NCI-H748 (cell line): ENCODE measurements at regions not wholly inside any gene's neighbourhood (a gene's known extent, or its start where the extent isn't known, plus 50 kb on each side); places are given as distances from the start of the nearest gene placed in this dataset.

Experiments
- DNase-seq: peaks from one replicate; lab custom pipeline; 2025; ENCODE audit not compliant: unreplicated experiment; lab: John Stamatoyannopoulos, UW

DNA sequence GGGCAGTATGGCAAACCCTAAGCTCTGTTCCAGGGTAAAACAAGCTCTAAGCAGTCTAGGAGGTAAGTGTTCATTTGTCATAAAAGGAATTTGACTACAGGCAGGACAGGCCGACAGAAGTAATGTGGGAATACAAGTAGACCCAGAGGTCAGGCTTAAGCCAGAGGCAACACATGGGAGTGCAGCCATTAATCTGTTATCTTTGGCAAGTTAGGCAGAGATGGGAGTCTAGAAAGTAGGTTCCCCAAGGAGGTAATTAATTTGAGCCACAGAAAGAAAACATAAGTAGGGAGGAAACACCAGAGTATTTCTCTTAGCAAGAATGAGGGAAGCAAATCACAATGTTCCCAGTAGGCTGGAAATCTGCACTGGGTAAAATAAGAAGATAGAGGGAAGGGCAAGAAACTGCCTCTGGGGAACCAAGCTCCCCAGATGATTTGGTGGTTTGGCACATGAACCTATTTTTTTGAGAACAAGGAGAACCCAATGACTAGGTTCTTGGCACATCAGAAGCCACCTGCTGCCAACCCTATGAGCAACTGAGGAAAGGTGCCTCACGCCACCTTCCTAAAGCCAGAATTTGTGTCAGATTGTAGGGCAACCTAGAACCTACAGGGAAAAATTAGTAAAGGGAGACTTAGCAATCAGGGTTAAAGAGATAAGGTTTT is 636.4 kb upstream of the PLXNA2 start:
- DNase-seq, result no peak

DNA sequence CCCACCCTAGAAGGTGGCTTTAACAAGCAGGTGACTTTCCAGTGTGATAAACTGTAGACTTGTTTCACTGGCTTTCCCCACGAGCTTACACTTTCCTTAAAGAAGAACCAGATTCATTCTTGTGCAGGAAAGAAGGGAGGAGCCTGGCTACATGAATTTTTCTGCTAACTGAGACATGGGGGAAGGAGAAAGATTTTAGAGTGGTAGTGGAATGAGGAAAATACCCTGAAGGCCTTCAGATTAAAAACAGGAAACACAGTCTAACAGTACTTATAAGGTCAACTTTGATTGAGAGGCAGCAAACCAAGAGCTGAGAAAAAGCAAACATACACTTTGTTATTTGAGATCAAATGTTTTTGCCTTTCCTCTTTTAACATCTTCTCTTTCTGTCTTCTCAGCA is 640.9 kb upstream of the PLXNA2 start:
- DNase-seq, result no peak

DNA sequence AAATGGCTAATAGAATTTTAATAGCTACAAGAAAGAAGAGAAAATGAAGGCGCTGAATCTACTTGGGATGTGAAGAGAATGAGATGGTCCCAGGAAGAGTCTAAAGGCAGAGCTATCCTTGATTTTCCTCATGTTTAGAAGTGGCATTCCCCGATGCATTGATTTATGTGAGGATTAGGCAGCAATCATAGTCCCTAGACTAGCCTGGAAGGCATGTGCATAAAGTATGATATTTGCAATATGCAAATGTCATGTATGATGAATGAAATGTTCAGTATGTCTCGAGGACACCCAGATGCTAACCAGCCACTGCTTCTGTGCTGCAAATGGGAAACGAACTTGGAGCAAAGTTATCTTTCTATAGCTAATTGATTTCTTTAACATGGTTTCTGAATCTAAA is 641.5 kb upstream of the PLXNA2 start:
- DNase-seq, result no peak

DNA sequence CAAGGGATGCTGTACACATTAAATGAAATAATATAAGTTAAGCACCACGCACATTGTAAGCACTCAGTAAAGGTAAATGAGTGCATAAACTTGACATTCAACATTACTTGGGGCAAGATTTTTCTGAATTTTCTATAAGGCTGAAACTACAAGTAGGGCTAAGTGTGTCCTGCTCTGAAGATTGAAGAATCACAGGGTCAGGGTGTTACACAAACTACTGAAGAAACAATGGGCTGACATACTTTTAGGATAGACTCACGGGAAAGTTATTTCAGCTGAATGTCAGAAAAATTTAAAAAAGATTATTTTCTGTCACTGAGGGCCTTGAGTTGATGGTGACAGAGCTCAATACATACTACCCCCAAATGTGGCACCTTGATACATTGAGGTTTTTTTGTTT is 644.2 kb upstream of the PLXNA2 start:
- DNase-seq, result no peak

DNA sequence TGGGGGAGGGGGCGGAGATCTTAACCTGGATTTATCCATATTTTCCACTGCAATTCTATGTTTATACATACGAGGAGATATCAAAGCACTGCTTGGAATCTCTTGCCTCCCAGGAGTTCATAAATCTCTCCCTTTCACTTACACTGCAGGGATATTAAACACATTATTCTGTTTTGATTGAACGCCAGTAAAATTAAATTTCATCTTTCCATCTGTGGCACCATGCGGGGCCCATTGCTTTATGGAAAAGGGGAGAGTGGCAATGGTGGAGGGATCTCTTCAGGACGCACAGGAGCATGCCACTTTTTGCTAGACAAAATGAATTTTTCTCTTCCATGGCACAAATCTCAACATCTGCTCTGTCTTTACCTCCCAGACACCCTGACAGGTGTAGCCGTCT is 648.0 kb upstream of the PLXNA2 start:
- DNase-seq, result peak; percentile 8

DNA sequence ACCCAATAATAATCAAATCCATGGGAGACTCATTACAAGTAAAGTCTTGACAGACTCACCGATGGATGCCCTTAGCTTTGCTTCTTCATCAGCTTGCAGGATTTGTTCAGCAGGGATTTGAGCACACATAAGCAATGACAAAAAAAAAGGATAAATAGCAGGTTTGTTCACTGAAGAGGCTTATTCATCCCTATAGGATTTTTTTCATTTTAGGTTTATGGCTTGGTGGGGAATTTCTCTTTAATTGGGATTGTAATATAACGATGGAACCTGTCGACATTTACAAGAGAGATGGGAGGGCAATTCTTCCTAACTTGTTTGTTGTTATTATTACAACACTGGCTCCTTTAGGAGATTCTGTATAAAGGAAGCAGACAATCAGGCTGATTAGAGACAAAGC is 649.1 kb upstream of the PLXNA2 start:
- DNase-seq, result no peak

DNA sequence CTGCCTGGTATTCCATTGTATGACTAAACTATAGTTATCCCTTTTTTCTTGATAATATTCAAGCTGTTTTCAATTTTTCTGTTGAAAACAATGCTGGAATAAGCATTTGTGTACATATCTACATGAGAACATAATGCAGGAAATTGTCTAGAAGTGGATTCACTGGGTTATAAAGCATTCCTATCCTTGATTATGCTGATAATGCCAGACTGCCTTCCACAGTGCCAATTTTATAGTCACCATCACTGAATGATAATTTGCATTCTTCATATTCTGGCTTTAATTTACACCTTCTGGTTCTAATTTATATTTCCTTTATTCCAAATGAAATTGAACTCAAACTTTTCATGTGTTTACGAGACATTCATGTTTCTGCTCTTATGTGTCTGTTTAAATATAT is 651.0 kb upstream of the PLXNA2 start:
- no peak for DNase-seq

DNA sequence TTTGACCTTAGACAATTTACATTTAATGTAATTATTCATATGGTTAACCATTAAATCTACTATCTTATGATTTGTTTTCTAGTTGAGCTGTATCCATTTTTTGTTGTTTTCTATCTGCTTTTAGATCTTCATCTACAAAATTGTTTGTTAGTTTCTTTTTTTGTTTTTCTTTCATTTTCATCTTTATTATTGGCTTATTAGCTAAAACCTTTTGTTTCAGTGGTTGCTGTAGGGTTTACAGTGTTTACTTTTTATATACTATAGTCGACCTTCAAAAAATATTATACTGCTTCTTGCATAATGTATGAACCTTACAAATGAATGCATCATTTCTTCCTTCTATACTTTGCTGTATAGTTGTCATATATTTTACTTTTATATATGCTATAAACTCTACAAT is 651.6 kb upstream of the PLXNA2 start:
- DNase-seq, result no peak

DNA sequence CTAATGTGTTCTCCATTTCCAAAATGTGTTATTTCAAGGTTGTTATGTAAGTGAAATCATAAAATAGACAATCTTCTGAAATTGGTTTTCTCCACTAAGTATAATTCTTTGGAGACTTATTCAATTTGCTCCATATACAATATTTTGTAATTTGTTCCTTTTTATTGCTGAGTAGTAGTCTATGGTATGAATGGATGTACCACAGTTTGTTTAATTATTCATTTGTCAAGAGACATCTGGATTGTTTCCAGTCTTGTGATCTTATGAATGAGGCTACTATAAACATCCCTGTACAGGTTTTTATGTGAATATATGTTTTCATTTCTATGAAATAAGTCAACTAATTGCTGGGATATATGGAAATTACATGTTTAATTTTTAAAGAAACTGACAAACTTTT is 652.6 kb upstream of the PLXNA2 start:
- no peak for DNase-seq

DNA sequence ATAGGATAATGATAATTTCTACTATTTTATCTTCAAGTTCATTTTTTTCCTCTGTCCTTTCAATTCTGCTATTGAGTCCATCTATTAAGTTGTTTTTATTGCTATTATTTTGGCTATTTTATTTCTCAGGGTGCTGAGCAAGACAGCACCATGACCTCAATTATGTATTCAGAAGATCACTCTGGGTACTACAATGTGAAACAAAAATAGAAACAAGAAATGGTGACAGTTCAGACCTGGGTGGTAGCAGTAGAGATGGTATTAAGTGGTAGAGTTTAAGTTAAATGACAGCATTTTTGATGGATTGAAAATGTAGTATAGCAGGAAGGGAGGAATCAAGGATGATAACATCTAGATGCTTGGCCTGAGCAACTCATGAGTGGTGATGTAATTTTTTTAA is 655.3 kb upstream of the PLXNA2 start:
- DNase-seq, result no peak

DNA sequence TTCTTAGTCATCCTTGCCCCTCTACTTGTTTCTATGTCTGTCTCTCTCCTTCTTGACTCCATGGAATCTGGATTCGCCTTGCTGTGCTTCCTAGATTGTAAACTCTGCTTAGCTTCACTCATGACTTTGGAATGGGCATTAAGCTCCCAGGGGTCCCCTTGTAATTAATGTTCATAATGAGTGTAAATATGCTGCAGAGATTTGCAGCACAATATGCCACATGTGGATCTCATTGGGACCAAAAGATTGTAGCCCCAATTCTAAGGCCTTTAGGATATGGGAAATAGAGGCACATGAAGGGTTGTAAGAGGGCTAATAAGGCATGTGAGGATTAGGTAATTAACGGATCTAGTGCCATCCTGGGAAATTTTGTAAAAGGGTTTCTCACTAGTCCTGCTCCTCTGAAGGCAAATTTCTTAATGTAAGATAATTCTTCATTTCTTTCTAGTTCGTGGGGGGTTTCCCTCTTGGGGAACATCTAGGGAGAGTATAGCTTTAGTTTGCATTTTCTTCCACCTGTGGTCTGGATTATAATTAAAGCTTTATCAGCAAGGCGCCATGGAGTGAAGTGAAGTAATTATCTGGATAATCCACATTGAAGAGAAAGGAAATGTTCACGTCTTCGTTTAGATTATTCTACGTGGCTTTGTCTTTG is 659.2 kb upstream of the PLXNA2 start:
- no peak for DNase-seq

DNA sequence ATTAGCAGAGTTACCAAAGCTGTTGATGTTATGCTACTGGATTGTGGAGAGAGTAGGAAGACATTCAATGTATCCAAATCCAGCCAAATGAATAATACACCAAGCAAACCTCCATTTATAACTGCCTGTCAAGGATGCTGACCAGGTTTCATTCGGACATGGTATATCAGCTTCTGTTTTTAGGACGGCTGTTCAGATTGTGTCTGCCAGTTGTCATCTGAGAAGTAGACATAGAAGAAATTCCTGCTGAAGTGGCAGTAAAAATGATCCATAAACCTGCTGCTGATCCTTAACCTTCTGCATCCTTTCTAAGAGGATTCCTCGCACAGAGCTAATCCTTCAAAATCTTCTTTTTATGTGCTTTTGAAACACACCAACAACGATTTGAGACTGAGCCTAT is 663.6 kb upstream of the PLXNA2 start:
- no peak for DNase-seq

DNA sequence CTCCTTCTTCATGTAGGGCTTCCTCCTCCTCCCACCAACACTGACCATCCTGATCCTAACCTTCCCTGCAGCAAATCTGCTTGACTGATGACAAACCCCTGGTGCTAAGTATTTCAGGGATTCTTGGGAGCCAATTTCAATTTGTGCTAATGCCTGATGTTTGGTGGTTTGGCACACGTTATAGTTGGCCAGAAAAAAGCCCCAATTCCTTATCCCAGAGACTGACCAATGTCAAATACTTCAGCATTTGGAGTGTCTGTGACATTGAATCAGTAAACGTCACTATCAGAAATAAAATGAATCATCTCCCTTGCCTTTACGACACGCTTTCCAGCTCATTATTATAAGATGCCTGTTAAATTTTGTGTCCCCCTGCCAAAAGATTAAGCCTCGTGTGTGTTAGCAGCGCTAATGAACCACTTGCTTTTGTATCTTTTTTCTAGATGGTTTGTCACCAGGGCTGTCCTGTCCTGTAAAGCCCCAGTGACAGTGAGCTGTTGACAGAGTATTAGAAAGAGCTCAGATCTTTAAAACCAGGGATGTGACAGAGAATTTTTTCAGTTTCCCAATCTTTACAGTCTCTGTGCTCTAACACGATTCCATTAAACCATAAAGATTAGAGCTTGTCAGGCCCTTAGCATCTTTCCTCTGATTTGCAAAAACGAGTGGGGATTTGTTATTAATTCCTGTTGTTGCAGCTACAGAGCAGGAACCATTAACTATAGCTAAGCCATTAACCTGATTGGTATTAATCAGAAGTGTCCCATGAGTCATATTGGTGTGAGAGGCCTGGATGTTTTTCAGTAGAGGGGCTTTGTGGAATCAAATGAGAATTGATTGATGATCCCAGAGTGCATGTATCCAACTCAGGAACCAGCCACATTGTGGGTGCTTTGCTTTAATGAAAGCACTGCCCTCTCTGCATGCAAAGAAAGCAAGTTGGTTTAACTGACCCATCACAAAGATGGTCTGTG is 665.1 kb upstream of the PLXNA2 start:
- DNase-seq, result no peak

DNA sequence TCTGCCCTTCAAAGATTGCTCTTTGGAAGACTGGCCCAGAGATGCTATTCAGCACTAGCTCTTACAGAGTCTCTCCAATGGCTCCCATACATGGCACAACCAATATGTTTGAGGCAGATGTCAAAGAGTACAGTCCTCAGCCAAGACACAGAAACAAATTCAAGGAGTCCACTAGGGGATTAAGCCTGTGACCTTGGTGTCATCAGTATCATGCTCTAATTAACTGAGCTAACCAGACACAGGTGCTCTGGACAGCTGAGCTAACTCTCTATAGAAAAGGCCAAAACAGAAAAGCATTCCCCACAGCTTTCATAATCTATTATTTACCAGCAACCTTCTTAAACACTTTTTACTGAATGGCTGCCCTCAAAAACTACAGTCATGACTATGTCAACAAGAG is 666.0 kb upstream of the PLXNA2 start:
- DNase-seq, result peak; percentile 11

DNA sequence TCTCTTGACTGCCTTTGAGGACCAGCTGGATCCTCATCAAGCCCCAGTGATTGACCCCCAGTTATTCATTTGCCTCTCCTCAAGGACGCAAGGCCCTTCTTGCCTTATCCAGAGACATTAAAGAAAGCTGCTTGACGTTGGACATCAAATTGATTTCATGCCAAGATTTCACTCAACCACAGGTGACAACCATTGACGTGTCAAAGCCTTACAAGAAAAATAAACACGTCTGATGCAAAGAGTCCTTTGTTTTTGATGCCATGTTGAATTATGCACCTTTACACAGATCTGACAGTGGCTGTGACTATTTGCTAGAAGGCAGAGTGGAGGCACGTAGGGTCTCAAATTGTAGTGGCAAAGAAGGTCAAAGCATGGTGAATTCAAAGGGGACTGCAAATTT is 666.2 kb upstream of the CAMK1G start:
- no peak for DNase-seq

DNA sequence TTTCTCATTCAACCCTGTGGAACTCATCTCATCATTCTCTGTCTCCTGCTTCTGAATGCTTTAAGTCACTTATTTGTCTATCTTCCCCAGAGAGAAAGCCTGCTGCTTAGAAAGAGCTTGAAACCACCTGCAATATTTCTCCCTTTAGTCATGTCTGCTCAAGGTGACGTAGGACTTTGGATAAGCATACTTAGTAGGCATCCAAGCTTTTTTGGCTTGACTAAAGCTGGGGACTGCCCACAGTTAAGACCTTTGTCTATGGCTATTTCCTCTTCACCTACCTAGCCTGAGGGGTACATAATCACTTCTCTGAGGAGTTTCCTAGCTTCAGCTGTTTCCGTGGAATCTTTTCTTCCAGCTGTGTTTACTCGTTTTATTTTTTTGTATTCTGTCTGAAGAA is 665.8 kb upstream of the CAMK1G start:
- no peak for DNase-seq

DNA sequence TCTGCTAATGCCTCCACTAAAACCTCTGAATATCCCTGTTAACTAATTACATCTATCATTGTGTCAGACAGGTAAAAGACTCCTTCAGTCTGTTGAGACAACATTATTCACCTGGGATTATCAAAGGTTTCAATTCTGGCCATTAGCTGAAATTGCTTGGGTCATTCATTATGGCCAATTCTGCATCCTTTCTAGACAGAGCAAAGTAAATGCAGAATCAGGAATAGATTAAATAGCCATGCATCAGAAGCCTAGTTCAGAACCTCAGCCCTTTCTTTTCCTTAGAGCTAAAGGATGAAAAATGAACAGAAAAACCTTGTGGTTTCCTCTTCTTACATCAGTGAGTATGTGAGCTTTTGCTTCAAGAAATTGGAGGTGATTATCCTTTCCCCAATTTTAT is 665.4 kb upstream of the CAMK1G start:
- peak; percentile 6 for DNase-seq

DNA sequence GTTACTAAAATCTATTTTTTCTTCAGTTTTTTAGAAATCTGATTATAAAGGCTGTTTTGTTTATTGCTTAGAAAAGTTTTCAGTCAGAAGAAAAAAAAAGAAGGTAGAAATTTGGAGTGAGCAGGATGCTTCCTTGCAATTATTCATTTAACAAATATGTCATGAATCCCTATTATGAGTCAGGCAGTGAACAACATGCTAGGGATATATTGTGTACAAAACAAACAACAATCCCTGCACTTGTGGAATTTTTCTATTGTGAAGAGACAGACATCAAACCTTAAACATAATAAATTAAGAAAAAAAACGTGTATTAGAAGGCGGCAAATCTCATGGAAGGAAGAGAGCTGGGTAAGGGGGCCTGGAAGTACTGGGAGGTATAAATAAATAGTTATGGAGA is 664.1 kb upstream of the CAMK1G start:
- DNase-seq, result no peak

DNA sequence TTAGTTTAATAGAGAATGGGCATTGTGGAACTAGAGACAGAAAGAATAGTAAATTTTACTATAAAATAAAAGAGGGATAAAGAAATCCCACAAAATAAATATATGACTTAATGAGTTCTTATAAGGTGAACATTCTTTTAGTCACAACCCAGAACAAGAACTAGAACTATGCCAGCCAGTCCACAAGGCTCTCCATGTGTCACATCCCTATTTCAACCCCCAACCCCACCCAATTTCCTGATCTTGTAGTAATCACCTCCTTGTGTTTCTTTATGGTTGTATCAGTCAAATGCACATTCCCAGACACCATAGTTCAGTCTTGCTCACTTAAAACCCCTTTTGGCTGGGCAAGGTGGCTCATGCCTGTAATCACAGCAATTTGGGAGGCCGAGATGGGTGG is 662.3 kb upstream of the CAMK1G start:
- no peak for DNase-seq

DNA sequence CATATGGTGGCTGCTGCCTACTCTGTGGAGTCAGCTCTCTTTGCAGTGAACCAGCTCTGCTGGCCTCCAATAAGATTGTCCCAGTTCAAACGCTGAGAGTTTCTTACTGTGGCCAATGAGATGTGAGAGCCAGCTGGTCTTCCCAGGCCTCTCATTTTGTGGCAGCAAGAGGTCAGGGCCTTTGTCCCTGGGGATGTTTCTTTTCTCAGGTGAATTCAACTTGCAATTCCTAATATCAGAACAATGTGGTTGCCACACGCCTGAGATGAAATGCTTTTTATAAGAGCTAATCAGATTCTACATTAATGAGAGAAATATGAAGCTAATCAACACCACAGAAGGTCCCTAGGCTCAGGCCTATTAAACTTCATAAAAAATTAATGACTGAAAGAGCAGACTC is 660.1 kb upstream of the CAMK1G start:
- no peak for DNase-seq

DNA sequence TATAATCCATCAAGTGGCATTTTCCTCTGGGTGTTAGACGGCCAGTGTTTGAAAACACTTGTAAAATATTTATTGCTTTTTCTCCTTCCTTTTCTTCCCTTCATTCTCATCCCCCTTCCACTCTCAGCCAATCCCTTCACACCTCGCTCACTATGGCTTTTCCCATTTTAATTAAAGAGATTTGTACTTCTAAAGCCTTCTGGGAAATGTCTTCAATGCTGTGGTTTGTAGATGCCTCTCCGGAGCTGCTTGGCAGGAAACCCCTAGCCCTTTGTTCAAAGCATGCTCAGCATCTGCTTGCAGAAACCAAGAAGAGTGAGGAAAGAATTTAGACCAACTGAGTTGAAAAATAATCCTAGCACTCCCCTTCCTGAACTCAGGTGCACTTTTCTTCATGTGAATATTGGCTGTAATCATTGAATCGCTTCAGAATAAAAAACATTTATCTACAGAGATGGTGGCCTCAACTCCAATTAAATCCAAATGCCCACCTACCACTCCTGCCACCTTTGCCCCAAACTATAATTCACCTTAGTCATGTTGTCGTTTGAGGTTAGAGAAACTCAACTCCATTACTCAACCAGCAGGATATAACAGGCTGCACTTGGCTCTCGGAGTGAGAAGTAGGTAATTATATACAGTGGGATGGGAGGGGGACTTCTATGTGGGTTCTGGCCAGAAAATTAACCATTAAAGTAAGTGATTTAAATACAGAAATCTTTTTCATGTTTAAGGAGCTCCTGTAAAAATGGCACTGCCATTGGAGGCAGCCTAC is 659.4 kb upstream of the CAMK1G start:
- no peak for DNase-seq
